Bronchial epithelial cell (primary cell): ENCODE measurements at regions not wholly inside any gene's neighbourhood (a gene's known extent, or its start where the extent isn't known, plus 50 kb on each side); places are given as distances from the start of the nearest gene placed in this dataset.
"Not testable (repeated sequence)": the region's sequence is repeated elsewhere in the genome, so short reads cannot be mapped to it uniquely, and the experiment has no call there.

Source experiments
- DNase-seq: peaks from one replicate; pipeline ENCODE4 v3.0.0-alpha.2; 2010; ENCODE audit warnings: low read depth
- FAIRE-seq: peaks from 2 replicates; lab custom pipeline; 2011; peaks lifted over from hg19 to GRCh38; lab: Jason Lieb, UNC
- H3K27me3 ChIP-seq: 2 replicates; pipeline ENCODE4 v1.5.1; 2011; ENCODE audit warnings: low read length; ENCODE audit not compliant: control insufficient read depth, insufficient read depth
- H3K36me3 ChIP-seq: 2 replicates; pipeline ENCODE4 v1.5.1; 2011; ENCODE audit warnings: low read length; ENCODE audit not compliant: control insufficient read depth, insufficient read depth
- H3K4me3 ChIP-seq: 2 replicates; pipeline ENCODE4 v1.5.1; 2011; ENCODE audit warnings: mild to moderate bottlenecking, low read depth, low read length, control low read depth
- TF ChIP-seq, protein P1 (sequence below): IDR thresholded peaks from 2 replicates; pipeline ENCODE4 v1.5.1; 2011; ENCODE audit warnings: mild to moderate bottlenecking, moderate library complexity, low read length, control low read depth, inconsistent platforms; ENCODE audit not compliant: insufficient read depth, severe bottlenecking

DNA sequence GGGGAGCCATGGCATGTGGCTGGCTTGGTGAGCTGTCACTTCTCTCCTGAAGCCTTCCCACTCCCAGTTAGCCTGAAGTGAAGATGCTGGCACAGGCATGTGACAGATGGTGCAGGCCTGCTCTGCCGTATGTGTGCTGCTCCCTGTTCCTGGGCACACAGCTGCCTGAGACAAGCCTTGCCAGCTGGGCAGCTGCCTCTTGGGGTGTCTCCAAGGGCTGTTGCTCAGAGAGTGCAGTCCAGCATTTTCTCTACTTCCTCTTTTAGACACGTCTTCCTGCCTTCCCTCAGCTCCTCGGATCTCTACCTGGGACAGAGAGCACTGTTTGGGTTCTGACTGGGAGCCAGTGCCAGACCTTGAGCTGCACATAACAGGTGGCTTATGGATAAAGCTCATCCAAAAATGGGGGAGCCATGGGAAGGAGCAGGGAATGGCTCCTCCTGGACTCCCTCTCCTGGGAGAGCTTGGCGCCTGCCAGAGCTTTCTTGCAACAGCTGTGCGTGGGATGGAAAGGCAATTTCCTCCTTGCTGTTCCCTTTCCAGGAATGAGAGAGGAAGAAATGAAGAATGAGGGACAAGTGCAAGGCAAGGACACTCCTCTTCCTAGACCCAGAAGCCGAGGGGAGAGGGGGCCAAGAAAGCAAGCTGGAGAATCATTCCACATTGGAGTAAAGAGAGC lies 132.9 kb downstream of the MSL3 start:
- H3K27me3 ChIP-seq: no peaks in the 10 kb centered on the region
- H3K36me3 ChIP-seq: no peaks in the 10 kb centered on the region
- no peak overlapping the region for H3K4me3 ChIP-seq
- TF ChIP-seq, protein P1, sequence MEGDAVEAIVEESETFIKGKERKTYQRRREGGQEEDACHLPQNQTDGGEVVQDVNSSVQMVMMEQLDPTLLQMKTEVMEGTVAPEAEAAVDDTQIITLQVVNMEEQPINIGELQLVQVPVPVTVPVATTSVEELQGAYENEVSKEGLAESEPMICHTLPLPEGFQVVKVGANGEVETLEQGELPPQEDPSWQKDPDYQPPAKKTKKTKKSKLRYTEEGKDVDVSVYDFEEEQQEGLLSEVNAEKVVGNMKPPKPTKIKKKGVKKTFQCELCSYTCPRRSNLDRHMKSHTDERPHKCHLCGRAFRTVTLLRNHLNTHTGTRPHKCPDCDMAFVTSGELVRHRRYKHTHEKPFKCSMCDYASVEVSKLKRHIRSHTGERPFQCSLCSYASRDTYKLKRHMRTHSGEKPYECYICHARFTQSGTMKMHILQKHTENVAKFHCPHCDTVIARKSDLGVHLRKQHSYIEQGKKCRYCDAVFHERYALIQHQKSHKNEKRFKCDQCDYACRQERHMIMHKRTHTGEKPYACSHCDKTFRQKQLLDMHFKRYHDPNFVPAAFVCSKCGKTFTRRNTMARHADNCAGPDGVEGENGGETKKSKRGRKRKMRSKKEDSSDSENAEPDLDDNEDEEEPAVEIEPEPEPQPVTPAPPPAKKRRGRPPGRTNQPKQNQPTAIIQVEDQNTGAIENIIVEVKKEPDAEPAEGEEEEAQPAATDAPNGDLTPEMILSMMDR: no peak
- FAIRE-seq (no peak), DNase-seq (no peak)

DNA sequence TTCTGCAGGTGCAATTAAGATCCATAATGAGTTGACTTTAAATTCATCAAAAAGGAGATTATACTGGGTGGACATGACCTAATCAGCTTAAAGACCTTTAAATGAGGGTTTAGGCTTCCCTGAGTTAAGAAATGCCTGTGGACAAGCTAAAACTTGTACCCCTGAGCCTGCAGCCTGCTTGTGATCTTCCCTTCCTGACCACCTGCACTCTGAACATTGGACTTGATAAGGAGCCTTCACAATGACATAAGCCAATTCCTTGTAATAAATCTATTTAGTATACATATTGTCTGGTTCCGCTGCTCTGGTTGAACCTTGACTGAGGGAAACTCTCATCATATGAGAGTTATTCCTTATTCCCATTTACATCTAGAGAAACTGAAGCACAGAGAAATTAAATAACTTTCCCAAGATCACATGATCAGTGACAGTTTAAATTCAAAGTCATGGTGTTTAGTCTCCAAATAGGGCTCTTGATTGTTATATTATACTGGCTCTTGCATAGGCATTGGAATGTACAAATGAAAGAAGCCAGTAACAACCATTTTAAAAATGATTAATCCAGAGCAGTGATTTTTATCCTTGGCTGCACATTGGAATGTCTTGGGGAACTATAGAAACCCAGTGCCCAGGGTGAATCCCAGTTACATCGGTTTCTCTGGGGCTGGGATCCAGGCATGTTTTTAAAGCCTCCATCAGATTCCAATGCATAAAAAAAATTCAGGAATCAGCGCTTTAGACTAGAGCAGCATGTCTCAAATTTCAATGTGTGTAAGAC lies 136.1 kb downstream of the MSL3 start:
- DNase-seq (peak; percentile 70), FAIRE-seq (no peak)
- Histone ChIP-seq H3K4me3 (no peak overlapping the region), H3K36me3 (no peaks in the 10 kb centered on the region), H3K27me3 (no peaks in the 10 kb centered on the region)
- TF ChIP-seq, protein P1: no peak

DNA sequence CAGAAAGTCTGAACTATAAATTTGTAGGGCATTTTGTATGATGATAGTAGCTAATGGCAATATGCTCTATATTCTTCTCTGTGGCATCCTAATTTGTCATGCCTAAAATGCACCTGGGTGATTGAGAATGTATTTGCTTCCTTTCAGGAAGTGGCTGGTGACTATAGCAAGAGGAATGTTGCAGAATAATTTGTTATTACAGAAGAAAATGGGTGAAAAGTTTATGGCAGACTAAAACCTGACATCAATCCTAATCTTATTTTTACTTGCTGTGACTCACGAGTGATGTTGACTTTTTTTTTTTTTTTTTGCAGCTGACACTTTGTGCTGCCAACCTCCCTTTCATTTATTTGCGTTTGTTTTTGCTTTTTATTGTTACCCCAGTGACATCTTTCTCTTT lies 141.1 kb downstream of the MSL3 start:
- H3K36me3 ChIP-seq: no peaks in the 10 kb centered on the region
- H3K27me3 ChIP-seq: no peaks in the 10 kb centered on the region
- FAIRE-seq: no peak
- no peak overlapping the region for H3K4me3 ChIP-seq
- TF ChIP-seq, protein P1: no peak
- peak; percentile 80 for DNase-seq

DNA sequence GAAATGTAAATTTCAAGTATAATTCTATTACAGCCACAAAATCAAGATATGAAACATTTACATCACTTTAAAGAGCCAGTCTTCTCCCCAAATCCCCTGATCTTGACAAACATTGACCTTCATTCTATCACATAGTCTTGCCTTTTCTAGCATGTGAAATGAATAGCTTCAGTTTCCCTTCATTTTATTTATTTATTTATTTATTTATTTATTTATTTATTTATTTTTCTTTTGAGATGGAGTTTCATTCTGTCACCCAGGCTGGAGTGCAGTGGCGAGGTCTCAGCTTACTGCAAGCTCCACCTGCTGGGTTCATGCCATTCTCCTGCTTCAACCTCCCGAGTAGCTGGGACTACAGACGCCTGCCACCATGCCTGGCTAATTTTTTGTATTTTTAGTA lies 147.9 kb downstream of the MSL3 start:
- DNase-seq, FAIRE-seq, H3K36me3 ChIP-seq, H3K27me3 ChIP-seq, H3K4me3 ChIP-seq: not testable (repeated sequence)

DNA sequence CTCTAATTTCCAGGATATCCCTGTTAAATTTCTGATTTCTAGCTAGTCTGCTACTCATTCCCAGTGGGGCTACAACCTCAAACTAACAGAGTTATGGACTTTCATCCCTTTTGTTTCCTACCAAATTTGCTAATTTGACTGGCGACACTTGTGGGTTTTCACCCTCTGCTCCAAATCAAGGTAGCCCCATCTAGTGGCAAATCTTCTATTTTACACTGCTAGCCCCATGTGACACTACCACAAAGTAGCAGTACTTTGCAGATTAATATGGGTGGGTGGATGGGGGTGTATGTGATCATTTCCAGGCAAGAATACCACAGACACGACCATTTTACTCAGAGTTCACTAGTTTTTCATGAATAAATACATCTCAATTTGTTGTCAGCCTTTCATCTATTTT lies 150.3 kb downstream of the MSL3 start:
- DNase-seq: peak; percentile 44
- FAIRE-seq: no peak
- TF ChIP-seq, protein P1: peak; percentile 47

DNA sequence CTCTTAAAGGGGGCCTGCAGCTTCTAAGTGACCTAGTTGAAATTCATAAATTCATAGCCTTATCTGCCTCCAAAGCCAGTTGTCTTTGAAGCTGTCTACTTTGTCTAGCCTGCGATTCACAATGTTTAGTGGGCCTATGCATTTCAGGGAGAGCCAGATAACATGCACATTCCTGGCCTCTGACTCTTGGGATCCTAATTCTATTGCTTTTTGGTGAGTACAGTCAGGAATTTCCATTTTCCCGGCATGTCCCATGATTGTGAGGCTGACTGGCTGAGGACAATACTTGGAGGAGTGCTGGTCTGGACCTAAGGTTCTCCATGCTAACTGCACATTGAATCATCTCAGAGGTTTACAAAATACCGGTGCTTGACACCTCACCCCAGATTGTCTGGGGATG lies 155.0 kb downstream of the MSL3 start:
- Histone ChIP-seq H3K27me3 (no peaks in the 10 kb centered on the region), H3K4me3 (no peak overlapping the region), H3K36me3 (no peaks in the 10 kb centered on the region)
- no peak for DNase-seq
- FAIRE-seq: peak; percentile 50
- TF ChIP-seq, protein P1: no peak

More for the DNA sequence above, 150.3 kb downstream of the MSL3 start:
- no peaks in the 10 kb centered on the region for H3K36me3 ChIP-seq
- no peak overlapping the region for H3K4me3 ChIP-seq
- H3K27me3 ChIP-seq: no peaks in the 10 kb centered on the region
